Stomach (tissue), 8 donors: ENCODE measurements at regions not wholly inside any gene's neighbourhood (a gene's known extent, or its start where the extent isn't known, plus 50 kb on each side); places are given as distances from the start of the nearest gene placed in this dataset.

Experiments used
- DNase-seq, 2 donors: peaks; one replicate each; pipeline versions ENCODE4 v3.0.0 to v3.0.0-alpha.2; 2013 to 2019
- H3K27ac ChIP-seq, 5 donors: fragments of 200-600 bp in 4 of 5; sonication (generic) in 4 of 5; one replicate each; pipeline ENCODE4 v1.5.1; 2013 to 2019; ENCODE audit warnings: mild to moderate bottlenecking in 1 of 5, moderate library complexity in 1 of 5
- H3K27me3 ChIP-seq, 3 donors: fragments of 200-600 bp; sonication (generic); one replicate each; pipeline ENCODE4 v1.5.1; 2017 to 2019; ENCODE audit warnings: mixed run types in 1 of 3
- H3K36me3 ChIP-seq, 4 donors: fragments of 200-600 bp; sonication (generic); 1 replicate in 3 of 4; 2 replicates in 1 of 4; pipeline ENCODE4 v1.5.1; 2016 to 2019
- H3K4me1 ChIP-seq, 4 donors: fragments of 200-600 bp; sonication (generic); one replicate each; pipeline ENCODE4 v1.5.1; 2016 to 2019
- H3K4me3 ChIP-seq, 4 donors: fragments of 200-600 bp; sonication (generic) in 3 of 4; one replicate each; pipeline ENCODE4 v1.5.1; 2016 to 2019; ENCODE audit warnings: mild to moderate bottlenecking in 1 of 4
- H3K9me3 ChIP-seq, 4 donors: fragments of 200-600 bp; sonication (generic); one replicate each; pipeline ENCODE4 v1.5.1; 2016 to 2019
- CTCF ChIP-seq, 7 experiments: fragments of 450-650 bp in 4 of 7; fragments of 200-600 bp in 3 of 7; sonication (generic) in 3 of 7; IDR thresholded peaks; one replicate each; pipeline ENCODE4 v1.5.1; 2016 to 2019; ENCODE audit warnings: antibody characterized with exemption in 7 of 7, control low read depth in 2 of 7, mild to moderate bottlenecking in 1 of 7
- EP300 ChIP-seq: sonication (generic); formaldehyde crosslinking; IDR thresholded peaks from one replicate; pipeline ENCODE4 v1.6.1; 2017; ENCODE audit warnings: antibody characterized with exemption
- POLR2A ChIP-seq, 4 donors: fragments of 450-650 bp; IDR thresholded peaks; one replicate each; pipeline ENCODE4 v1.6.1; 2016; ENCODE audit warnings: antibody characterized with exemption in 4 of 4, control low read depth in 2 of 4, mild to moderate bottlenecking in 1 of 4, moderate library complexity in 1 of 4
- POLR2AphosphoS5 ChIP-seq, 3 donors: sonication (generic); formaldehyde crosslinking; IDR thresholded peaks; one replicate each; pipeline ENCODE4 v1.6.1; 2016; ENCODE audit warnings: antibody characterized with exemption in 3 of 3
- WGBS, 5 donors: extraction: QIAGEN DNeasy Blood & Tissue Kit in 3 of 5; methylation state at CpG; one replicate each; pipeline versions ENCODE4 v1.1.5 to v1.1.7; 2013 to 2018; 5-methylcytosine and 5-hydroxymethylcytosine counted together
- intact Hi-C: fragments of 100-400 bp; cut with DNase I; formaldehyde crosslinking; loops from one replicate; pipeline ENCODE4 v1.15.1; 2023; ENCODE audit warnings: low total_unique reads
- donor health status: healthy with polysubstance abuse.
- donor health status: Bipolar disorder and iron deficiency.
- donor health status: healthy.

GRCh38 chr5:97544240-97544639, 361.2 kb upstream of the RIOK2 start:
- TF ChIP-seq EP300, result no peak
- TF ChIP-seq POLR2A (IDR thresholded peaks at IDR 0.05), result no peak
- TF ChIP-seq CTCF (IDR thresholded peaks at IDR 0.05), result no peak
- no peak for TF ChIP-seq POLR2AphosphoS5 (IDR thresholded peaks at IDR 0.05)
- WGBS, 5 donors, result 63 to 80% (median 72%) methylated on average over 3 of the region's 3 CpGs

GRCh38 chr5:97544678-97545077, 361.6 kb upstream of the RIOK2 start:
- H3K9me3 ChIP-seq, result no peaks in the 10 kb centered on the region
- no peaks in the 10 kb centered on the region for H3K4me1 ChIP-seq
- WGBS, 5 donors, result 61 to 72% (median 65%) methylated on average over 5 of the region's 5 CpGs
- H3K27me3 ChIP-seq, result no peaks in the 10 kb centered on the region
- no peaks in the 10 kb centered on the region for H3K36me3 ChIP-seq
- TF ChIP-seq CTCF (IDR thresholded peaks at IDR 0.05) (no peak), EP300 (no peak), POLR2A (IDR thresholded peaks at IDR 0.05) (no peak), POLR2AphosphoS5 (IDR thresholded peaks at IDR 0.05) (no peak)
- no peak overlapping the region for H3K4me3 ChIP-seq
- H3K27ac ChIP-seq, result no peak overlapping the region
- DNase-seq, result no peak
- intact Hi-C loops, result no loop called here

More at GRCh38 chr5:97544240-97544639, 361.2 kb upstream of the RIOK2 start:
- no peak for DNase-seq
- Histone ChIP-seq H3K36me3 (no peaks in the 10 kb centered on the region), H3K27me3 (no peaks in the 10 kb centered on the region), H3K4me3 (no peak overlapping the region), H3K27ac (no peak overlapping the region), H3K9me3 (no peaks in the 10 kb centered on the region), H3K4me1 (no peaks in the 10 kb centered on the region)
- intact Hi-C loops, result no loop called here

- no peaks in the 10 kb centered on the region for H3K9me3 ChIP-seq
- TF ChIP-seq EP300 (no peak), POLR2A (IDR thresholded peaks at IDR 0.05) (no peak), POLR2AphosphoS5 (IDR thresholded peaks at IDR 0.05) (no peak), CTCF (IDR thresholded peaks at IDR 0.05) (no peak)
- no peak overlapping the region for H3K4me3 ChIP-seq
- H3K36me3 ChIP-seq, result no peaks in the 10 kb centered on the region
- H3K4me1 ChIP-seq, result no peaks in the 10 kb centered on the region
- no peak overlapping the region for H3K27ac ChIP-seq
- intact Hi-C loops, result no loop called here
- DNase-seq, result no peak
- H3K27me3 ChIP-seq, result no peaks in the 10 kb centered on the region
Observed at GRCh38 chr5:97545446-97545845, 362.4 kb upstream of the RIOK2 start.

- H3K27me3 ChIP-seq, result no peaks in the 10 kb centered on the region
- H3K4me3 ChIP-seq, result no peak overlapping the region
- no peaks in the 10 kb centered on the region for H3K9me3 ChIP-seq
- intact Hi-C loops, result no loop called here
- no peak for DNase-seq
- H3K36me3 ChIP-seq, result no peaks in the 10 kb centered on the region
- no peak overlapping the region for H3K27ac ChIP-seq
- no peak for TF ChIP-seq EP300
- no peak for TF ChIP-seq POLR2AphosphoS5 (IDR thresholded peaks at IDR 0.05)
- TF ChIP-seq POLR2A (IDR thresholded peaks at IDR 0.05), result no peak
- TF ChIP-seq CTCF (IDR thresholded peaks at IDR 0.05), result no peak
- H3K4me1 ChIP-seq, result no peaks in the 10 kb centered on the region
- 46 to 59% (median 53%) methylated on average over 2 of the region's 2 CpGs for WGBS, 5 donors
Observed at GRCh38 chr5:97545886-97546535, 363.0 kb upstream of the RIOK2 start.
